SJSA1 (cell line): ENCODE measurements at regions not wholly inside any gene's neighbourhood (a gene's known extent, or its start where the extent isn't known, plus 50 kb on each side); places are given as distances from the start of the nearest gene placed in this dataset.

Experiments used
- DNase-seq, 2 experiments: peaks; one replicate each; pipeline ENCODE4 v3.0.0-alpha.2; 2015 to 2020; ENCODE audit warnings: low spot score in 2 of 2, low read depth in 1 of 2
- H3K27ac ChIP-seq: fragments of 250-450 bp; sonication (Bioruptor Pico); 2 replicates; pipeline ENCODE4 v1.5.1; 2020; ENCODE audit warnings: mild to moderate bottlenecking, moderate library complexity
- H3K27me3 ChIP-seq: fragments of 250-450 bp; sonication (Bioruptor Pico); replicated peaks from 2 replicates; pipeline ENCODE4 v1.5.1; 2020; ENCODE audit warnings: mild to moderate bottlenecking, moderate library complexity
- H3K36me3 ChIP-seq: fragments of 250-450 bp; sonication (Bioruptor Pico); 2 replicates; pipeline ENCODE4 v1.5.1; 2020; ENCODE audit warnings: mild to moderate bottlenecking
- H3K4me1 ChIP-seq: fragments of 250-450 bp; sonication (Bioruptor Pico); replicated peaks from 2 replicates; pipeline ENCODE4 v1.6.1; 2021; ENCODE audit warnings: mild to moderate bottlenecking
- H3K4me3 ChIP-seq: fragments of 250-450 bp; sonication (Bioruptor Pico); 2 replicates; pipeline ENCODE4 v1.5.1; 2020; ENCODE audit warnings: mild to moderate bottlenecking
- H3K9me3 ChIP-seq: fragments of 250-450 bp; sonication (Bioruptor Pico); replicated peaks from 2 replicates; pipeline ENCODE4 v1.5.1; 2020; ENCODE audit warnings: mild to moderate bottlenecking

- Histone ChIP-seq H3K4me1 (no peaks in the 10 kb centered on the region), H3K36me3 (no peaks in the 10 kb centered on the region), H3K27me3 (no peaks in the 10 kb centered on the region), H3K4me3 (no peak overlapping the region), H3K9me3 (no peaks in the 10 kb centered on the region; the same call in 1 of the 2 replicates), H3K27ac (no peak overlapping the region)
- DNase-seq = no peak
Observed at GRCh38 chr2:207459990-207460757, 69.6 kb upstream of the CREB1 start.

GRCh38 chr2:207463433-207463832 lies 66.3 kb upstream of the CREB1 start:
- H3K27ac ChIP-seq = no peak overlapping the region
- DNase-seq = no peak

GRCh38 chr2:207464007-207464406 lies 65.8 kb upstream of the CREB1 start:
- Histone ChIP-seq H3K9me3 (no peaks in the 10 kb centered on the region; the same call in 1 of the 2 replicates), H3K4me1 (peaks cover 17% of the 10 kb centered on the region), H3K27me3 (no peaks in the 10 kb centered on the region), H3K27ac (no peak overlapping the region), H3K4me3 (no peak overlapping the region), H3K36me3 (no peaks in the 10 kb centered on the region)
- DNase-seq = no peak

More at GRCh38 chr2:207463433-207463832, 66.3 kb upstream of the CREB1 start:
- H3K4me1 ChIP-seq = peaks cover 17% of the 10 kb centered on the region
- no peaks in the 10 kb centered on the region for H3K36me3 ChIP-seq
- no peaks in the 10 kb centered on the region for H3K27me3 ChIP-seq
- no peak overlapping the region for H3K4me3 ChIP-seq
- no peaks in the 10 kb centered on the region; the same call in 1 of the 2 replicates for H3K9me3 ChIP-seq

GRCh38 chr2:207465894-207466293 lies 63.9 kb upstream of the CREB1 start:
- peaks cover 23% of the 10 kb centered on the region for H3K4me1 ChIP-seq
- H3K9me3 ChIP-seq = no peaks in the 10 kb centered on the region; the same call in 1 of the 2 replicates
- no peaks in the 10 kb centered on the region for H3K36me3 ChIP-seq
- no peak overlapping the region for H3K27ac ChIP-seq
- H3K4me3 ChIP-seq = no peak overlapping the region
- H3K27me3 ChIP-seq = no peaks in the 10 kb centered on the region
- no peak for DNase-seq

GRCh38 chr2:207467716-207468347 lies 61.9 kb upstream of the CREB1 start:
- Histone ChIP-seq H3K4me3 (no peak overlapping the region), H3K27me3 (no peaks in the 10 kb centered on the region), H3K9me3 (no peaks in the 10 kb centered on the region; the same call in 1 of the 2 replicates), H3K4me1 (peaks cover 30% of the 10 kb centered on the region), H3K27ac (peak overlapping the region; percentile 28), H3K36me3 (no peaks in the 10 kb centered on the region)
- peak in 1 of 2 experiments; percentile 63 for DNase-seq

- H3K4me3 ChIP-seq = no peak overlapping the region
- H3K27ac ChIP-seq = peak overlapping the region; percentile 28; the same call in 1 of the 2 replicates
- H3K27me3 ChIP-seq = no peaks in the 10 kb centered on the region
- H3K4me1 ChIP-seq = peaks cover 36% of the 10 kb centered on the region
- no peaks in the 10 kb centered on the region; the same call in 1 of the 2 replicates for H3K9me3 ChIP-seq
- no peak for DNase-seq
- no peaks in the 10 kb centered on the region for H3K36me3 ChIP-seq
Observed at GRCh38 chr2:207468488-207468887, 61.3 kb upstream of the CREB1 start.

GRCh38 chr2:207469451-207469850 lies 60.3 kb upstream of the CREB1 start:
- no peak for DNase-seq

GRCh38 chr2:207469943-207470729 lies 59.6 kb upstream of the CREB1 start:
- H3K9me3 ChIP-seq = no peaks in the 10 kb centered on the region
- peaks cover 45% of the 10 kb centered on the region for H3K4me1 ChIP-seq
- DNase-seq = no peak
- H3K27ac ChIP-seq = no peak overlapping the region
- H3K27me3 ChIP-seq = no peaks in the 10 kb centered on the region
- H3K36me3 ChIP-seq = no peaks in the 10 kb centered on the region
- H3K4me3 ChIP-seq = no peak overlapping the region

More at GRCh38 chr2:207469451-207469850, 60.3 kb upstream of the CREB1 start:
- no peak overlapping the region for H3K4me3 ChIP-seq
- H3K36me3 ChIP-seq = no peaks in the 10 kb centered on the region
- no peaks in the 10 kb centered on the region; the same call in 1 of the 2 replicates for H3K9me3 ChIP-seq
- no peak overlapping the region for H3K27ac ChIP-seq
- H3K4me1 ChIP-seq = peaks cover 40% of the 10 kb centered on the region
- H3K27me3 ChIP-seq = no peaks in the 10 kb centered on the region

- Histone ChIP-seq H3K36me3 (no peaks in the 10 kb centered on the region), H3K27ac (no peak overlapping the region), H3K9me3 (no peaks in the 10 kb centered on the region), H3K4me1 (peaks cover 51% of the 10 kb centered on the region), H3K4me3 (no peak overlapping the region), H3K27me3 (no peaks in the 10 kb centered on the region)
- DNase-seq = no peak
Observed at GRCh38 chr2:207471261-207471660, 58.5 kb upstream of the CREB1 start.

GRCh38 chr2:207472343-207473048 lies 57.3 kb upstream of the CREB1 start:
- Histone ChIP-seq H3K4me3 (no peak overlapping the region), H3K4me1 (peaks cover 40% of the 10 kb centered on the region)
- DNase-seq = no peak

GRCh38 chr2:207473049-207473930 lies 56.5 kb upstream of the CREB1 start:
- Histone ChIP-seq H3K4me3 (no peak overlapping the region), H3K27ac (peak overlapping the region; percentile 30; the same call in 1 of the 2 replicates), H3K27me3 (no peaks in the 10 kb centered on the region), H3K9me3 (no peaks in the 10 kb centered on the region), H3K4me1 (peaks cover 34% of the 10 kb centered on the region), H3K36me3 (no peaks in the 10 kb centered on the region)
- peak; percentile 57 to 70 for DNase-seq

More at GRCh38 chr2:207472343-207473048, 57.3 kb upstream of the CREB1 start:
- no peaks in the 10 kb centered on the region for H3K27me3 ChIP-seq
- H3K9me3 ChIP-seq = no peaks in the 10 kb centered on the region
- peak overlapping the region; percentile 30; the same call in 1 of the 2 replicates for H3K27ac ChIP-seq
- no peaks in the 10 kb centered on the region for H3K36me3 ChIP-seq

GRCh38 chr2:207473931-207474235 lies 55.9 kb upstream of the CREB1 start:
- H3K27me3 ChIP-seq = no peaks in the 10 kb centered on the region
- H3K4me1 ChIP-seq = peaks cover 37% of the 10 kb centered on the region
- H3K36me3 ChIP-seq = no peaks in the 10 kb centered on the region
- H3K27ac ChIP-seq = no peak overlapping the region
- H3K9me3 ChIP-seq = no peaks in the 10 kb centered on the region
- H3K4me3 ChIP-seq = no peak overlapping the region
- DNase-seq = no peak
